Neuron (in vitro differentiated cells): ENCODE measurements at regions not wholly inside any gene's neighbourhood (a gene's known extent, or its start where the extent isn't known, plus 50 kb on each side); places are given as distances from the start of the nearest gene placed in this dataset.
"Not testable (repeated sequence)": the region's sequence is repeated elsewhere in the genome, so short reads cannot be mapped to it uniquely, and the experiment has no call there.

Experiments used
- H2AFZ ChIP-seq: one replicate; pipeline ENCODE4 v1.6.1; 2013; ENCODE audit warnings: low read depth, mild to moderate bottlenecking, inconsistent platforms, low read length, moderate library complexity
- H3K27me3 ChIP-seq: one replicate; pipeline ENCODE4 v1.6.1; 2013; ENCODE audit warnings: low read length; ENCODE audit not compliant: insufficient read depth
- H3K36me3 ChIP-seq: one replicate; pipeline ENCODE4 v1.6.1; 2013; ENCODE audit warnings: low read length; ENCODE audit not compliant: insufficient read depth
- H3K4me1 ChIP-seq: one replicate; pipeline ENCODE4 v1.6.1; 2013; ENCODE audit warnings: low read length; ENCODE audit not compliant: insufficient read depth
- H3K4me3 ChIP-seq: 2 replicates; pipeline ENCODE4 v1.5.1; 2013; ENCODE audit warnings: mild to moderate bottlenecking, low read length, moderate library complexity
- H3K9me3 ChIP-seq: one replicate; pipeline ENCODE4 v1.6.1; 2013; ENCODE audit warnings: low read length

- H3K36me3 ChIP-seq: no peaks in the 10 kb centered on the region
- H3K4me1 ChIP-seq: no peaks in the 10 kb centered on the region
These were observed 674.2 kb upstream of the MANEA start for GRCh38 chr6:94902974-94903628.

GRCh38 chr6:94899191-94899590 lies 678.1 kb upstream of the MANEA start:
- H3K4me3 ChIP-seq: no peak overlapping the region
- H3K9me3 ChIP-seq: no peaks in the 10 kb centered on the region
- no peaks in the 10 kb centered on the region for H3K36me3 ChIP-seq
- H2AFZ ChIP-seq: no peak overlapping the region
- H3K27me3 ChIP-seq: no peaks in the 10 kb centered on the region
- no peaks in the 10 kb centered on the region for H3K4me1 ChIP-seq

More at GRCh38 chr6:94902974-94903628, 674.2 kb upstream of the MANEA start:
- Histone ChIP-seq H3K9me3 (no peaks in the 10 kb centered on the region), H3K4me3 (no peak overlapping the region), H2AFZ (no peak overlapping the region), H3K27me3 (no peaks in the 10 kb centered on the region)

GRCh38 chr6:94894300-94894699 lies 683.0 kb upstream of the MANEA start:
- Histone ChIP-seq H3K4me3 (no peak overlapping the region), H3K4me1 (no peaks in the 10 kb centered on the region), H3K36me3 (no peaks in the 10 kb centered on the region), H3K27me3 (no peaks in the 10 kb centered on the region), H3K9me3 (no peaks in the 10 kb centered on the region), H2AFZ (no peak overlapping the region)

GRCh38 chr6:94893327-94893726 lies 684.0 kb upstream of the MANEA start:
- no peak overlapping the region for H3K4me3 ChIP-seq
- no peaks in the 10 kb centered on the region for H3K9me3 ChIP-seq
- no peaks in the 10 kb centered on the region for H3K36me3 ChIP-seq
- H2AFZ ChIP-seq: no peak overlapping the region
- H3K27me3 ChIP-seq: no peaks in the 10 kb centered on the region
- H3K4me1 ChIP-seq: no peaks in the 10 kb centered on the region

- not testable (repeated sequence) for H3K9me3 ChIP-seq, H3K27me3 ChIP-seq, H3K4me3 ChIP-seq, H3K4me1 ChIP-seq, H3K36me3 ChIP-seq
- H2AFZ ChIP-seq: peak overlapping the region; percentile 34
These were observed 703.5 kb upstream of the MANEA start for GRCh38 chr6:94873819-94874218.

- H2AFZ ChIP-seq: peak overlapping the region; percentile 2
- no peaks in the 10 kb centered on the region for H3K36me3 ChIP-seq
- H3K9me3 ChIP-seq: no peaks in the 10 kb centered on the region
- peaks cover 4% of the 10 kb centered on the region for H3K4me1 ChIP-seq
- H3K27me3 ChIP-seq: no peaks in the 10 kb centered on the region
- H3K4me3 ChIP-seq: no peak overlapping the region
These were observed 715.2 kb upstream of the MANEA start for GRCh38 chr6:94862112-94862511.

GRCh38 chr6:94859924-94860323 lies 717.4 kb upstream of the MANEA start:
- H3K4me1 ChIP-seq: peaks cover 4% of the 10 kb centered on the region
- no peaks in the 10 kb centered on the region for H3K27me3 ChIP-seq
- H2AFZ ChIP-seq: no peak overlapping the region
- no peaks in the 10 kb centered on the region for H3K9me3 ChIP-seq
- H3K36me3 ChIP-seq: no peaks in the 10 kb centered on the region
- no peak overlapping the region for H3K4me3 ChIP-seq

GRCh38 chr6:94856999-94857398 lies 720.3 kb upstream of the MANEA start:
- H3K9me3 ChIP-seq, H3K27me3 ChIP-seq, H3K36me3 ChIP-seq, H3K4me3 ChIP-seq, H3K4me1 ChIP-seq, H2AFZ ChIP-seq: not testable (repeated sequence)

- not testable (repeated sequence) for H3K36me3 ChIP-seq, H3K4me1 ChIP-seq, H3K9me3 ChIP-seq, H3K4me3 ChIP-seq, H2AFZ ChIP-seq, H3K27me3 ChIP-seq
These were observed 726.0 kb upstream of the MANEA start for GRCh38 chr6:94851329-94851728.

GRCh38 chr6:94845742-94846141 lies 731.6 kb upstream of the MANEA start:
- no peak overlapping the region for H2AFZ ChIP-seq
- H3K4me1 ChIP-seq: no peaks in the 10 kb centered on the region
- no peaks in the 10 kb centered on the region for H3K9me3 ChIP-seq
- no peak overlapping the region for H3K4me3 ChIP-seq
- no peaks in the 10 kb centered on the region for H3K36me3 ChIP-seq
- no peaks in the 10 kb centered on the region for H3K27me3 ChIP-seq

GRCh38 chr6:94835264-94835663 lies 742.1 kb upstream of the MANEA start:
- Histone ChIP-seq H3K27me3 (no peaks in the 10 kb centered on the region), H2AFZ (no peak overlapping the region), H3K36me3 (no peaks in the 10 kb centered on the region), H3K4me3 (no peak overlapping the region), H3K9me3 (no peaks in the 10 kb centered on the region), H3K4me1 (no peaks in the 10 kb centered on the region)

GRCh38 chr6:94813806-94814205 lies 763.5 kb upstream of the MANEA start:
- Histone ChIP-seq H3K27me3 (no peaks in the 10 kb centered on the region), H3K4me1 (no peaks in the 10 kb centered on the region), H2AFZ (no peak overlapping the region), H3K36me3 (no peaks in the 10 kb centered on the region), H3K4me3 (no peak overlapping the region), H3K9me3 (no peaks in the 10 kb centered on the region)

- Histone ChIP-seq H3K27me3 (no peaks in the 10 kb centered on the region), H3K9me3 (no peaks in the 10 kb centered on the region), H2AFZ (no peak overlapping the region), H3K36me3 (no peaks in the 10 kb centered on the region), H3K4me3 (no peak overlapping the region), H3K4me1 (no peaks in the 10 kb centered on the region)
These were observed 776.0 kb upstream of the MANEA start for GRCh38 chr6:94801344-94801743.

GRCh38 chr6:94785514-94785913 lies 791.8 kb upstream of the MANEA start:
- H3K36me3 ChIP-seq: no peaks in the 10 kb centered on the region
- no peak overlapping the region for H3K4me3 ChIP-seq
- no peak overlapping the region for H2AFZ ChIP-seq
- peaks cover 3% of the 10 kb centered on the region for H3K4me1 ChIP-seq
- no peaks in the 10 kb centered on the region for H3K9me3 ChIP-seq
- no peaks in the 10 kb centered on the region for H3K27me3 ChIP-seq
